ENCODE measurements at regions not wholly inside any gene's neighbourhood (a gene's known extent, or its start where the extent isn't known, plus 50 kb on each side); places are given as distances from the start of the nearest gene placed in this dataset.

DNA sequence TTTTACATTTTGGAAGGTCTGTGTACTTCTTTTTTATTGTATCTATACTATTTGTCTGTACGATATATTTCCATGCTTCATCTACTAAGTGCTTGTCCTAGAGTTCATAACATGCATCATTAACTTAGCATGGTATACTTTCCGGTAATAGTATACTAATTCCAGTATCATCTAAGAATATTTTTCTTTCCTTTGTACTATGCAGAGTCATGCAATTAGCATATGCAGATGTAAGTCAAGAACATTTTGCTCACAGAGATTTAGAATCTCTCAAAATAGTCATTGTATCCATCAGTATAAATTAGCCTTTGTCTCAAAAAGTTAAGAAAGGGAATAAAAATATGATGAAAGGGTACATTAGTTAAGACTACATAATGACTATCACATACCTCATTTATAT lies 770.4 kb upstream of the GRAMD2B start:
- TF ChIP-seq, protein P1, sequence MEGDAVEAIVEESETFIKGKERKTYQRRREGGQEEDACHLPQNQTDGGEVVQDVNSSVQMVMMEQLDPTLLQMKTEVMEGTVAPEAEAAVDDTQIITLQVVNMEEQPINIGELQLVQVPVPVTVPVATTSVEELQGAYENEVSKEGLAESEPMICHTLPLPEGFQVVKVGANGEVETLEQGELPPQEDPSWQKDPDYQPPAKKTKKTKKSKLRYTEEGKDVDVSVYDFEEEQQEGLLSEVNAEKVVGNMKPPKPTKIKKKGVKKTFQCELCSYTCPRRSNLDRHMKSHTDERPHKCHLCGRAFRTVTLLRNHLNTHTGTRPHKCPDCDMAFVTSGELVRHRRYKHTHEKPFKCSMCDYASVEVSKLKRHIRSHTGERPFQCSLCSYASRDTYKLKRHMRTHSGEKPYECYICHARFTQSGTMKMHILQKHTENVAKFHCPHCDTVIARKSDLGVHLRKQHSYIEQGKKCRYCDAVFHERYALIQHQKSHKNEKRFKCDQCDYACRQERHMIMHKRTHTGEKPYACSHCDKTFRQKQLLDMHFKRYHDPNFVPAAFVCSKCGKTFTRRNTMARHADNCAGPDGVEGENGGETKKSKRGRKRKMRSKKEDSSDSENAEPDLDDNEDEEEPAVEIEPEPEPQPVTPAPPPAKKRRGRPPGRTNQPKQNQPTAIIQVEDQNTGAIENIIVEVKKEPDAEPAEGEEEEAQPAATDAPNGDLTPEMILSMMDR (IDR thresholded peaks at IDR 0.05) = no peak
- no peak for TF ChIP-seq POLR2A (IDR thresholded peaks at IDR 0.05)
- no peak for TF ChIP-seq POLR2AphosphoS5 (IDR thresholded peaks at IDR 0.05)
- no peak for TF ChIP-seq EP300 (IDR thresholded peaks at IDR 0.05)

Measured in sigmoid colon (tissue), 4 donors.